Spleen (tissue), 11 donors: ENCODE measurements at regions not wholly inside any gene's neighbourhood (a gene's known extent, or its start where the extent isn't known, plus 50 kb on each side); places are given as distances from the start of the nearest gene placed in this dataset.

Experiments used
- DNase-seq: peaks from one replicate; pipeline ENCODE4 v3.0.0-alpha.2; 2020
- H3K27ac ChIP-seq, 8 donors: fragments of 200-600 bp; sonication (generic) in 7 of 8; 1 replicate in 4 of 8; 2 replicates in 4 of 8; pipeline versions ENCODE4 v1.5.0 to v1.8.0; 2016 to 2021; ENCODE audit warnings: inconsistent platforms in 4 of 8, mild to moderate bottlenecking in 4 of 8, moderate library complexity in 1 of 8
- H3K27me3 ChIP-seq, 7 donors: fragments of 200-600 bp; sonication (generic) in 6 of 7; replicated peaks in 1 of 7; 1 replicate in 4 of 7; 2 replicates in 3 of 7; pipeline versions ENCODE4 v1.5.0 to v1.8.0; 2016 to 2021; ENCODE audit warnings: inconsistent platforms in 3 of 7, mild to moderate bottlenecking in 1 of 7
- H3K36me3 ChIP-seq, 6 donors: fragments of 200-600 bp; sonication (generic) in 5 of 6; 1 replicate in 4 of 6; 2 replicates in 2 of 6; pipeline versions ENCODE4 v1.5.0 to v1.8.0; 2016 to 2021; ENCODE audit warnings: inconsistent platforms in 2 of 6
- H3K4me1 ChIP-seq, 6 donors: fragments of 200-600 bp; sonication (generic) in 5 of 6; 1 replicate in 3 of 6; 2 replicates in 3 of 6; pipeline versions ENCODE4 v1.5.0 to v1.8.0; 2016 to 2021; ENCODE audit warnings: inconsistent platforms in 3 of 6
- H3K4me3 ChIP-seq, 8 donors: fragments of 200-600 bp; sonication (generic) in 7 of 8; 1 replicate in 4 of 8; 2 replicates in 4 of 8; pipeline versions ENCODE4 v1.5.0 to v1.8.0; 2016 to 2021; ENCODE audit warnings: inconsistent platforms in 4 of 8, mild to moderate bottlenecking in 4 of 8, moderate library complexity in 2 of 8
- H3K9me3 ChIP-seq, 8 donors: fragments of 200-600 bp; sonication (generic) in 7 of 8; 1 replicate in 4 of 8; 2 replicates in 4 of 8; pipeline versions ENCODE4 v1.5.0 to v1.8.0; 2016 to 2021; ENCODE audit warnings: inconsistent platforms in 4 of 8
- CTCF ChIP-seq, 11 experiments: fragments of 200-600 bp in 7 of 11; fragments of 450-650 bp in 4 of 11; sonication (generic) in 4 of 11; IDR thresholded peaks in 8 of 11; conservative IDR thresholded peaks in 3 of 11; 1 replicate in 7 of 11; 2 replicates in 4 of 11; pipeline versions ENCODE4 v1.4.0 to v1.8.0; 2016 to 2021; ENCODE audit warnings: antibody characterized with exemption in 11 of 11, inconsistent platforms in 4 of 11, mild to moderate bottlenecking in 1 of 11
- POLR2A ChIP-seq, 3 donors: fragments of 450-650 bp; IDR thresholded peaks; one replicate each; pipeline ENCODE4 v1.5.1; 2017; ENCODE audit warnings: antibody characterized with exemption in 3 of 3, mild to moderate bottlenecking in 1 of 3
- POLR2AphosphoS5 ChIP-seq, 3 donors: sonication (generic); formaldehyde crosslinking; IDR thresholded peaks; one replicate each; pipeline ENCODE4 v1.5.1; 2017; ENCODE audit warnings: antibody characterized with exemption in 3 of 3
- WGBS, 5 donors: extraction: QIAGEN DNeasy Blood & Tissue Kit in 3 of 5; methylation state at CpG; one replicate each; pipeline versions ENCODE4 v1.1.5 to v1.1.7; 2013 to 2018; 5-methylcytosine and 5-hydroxymethylcytosine counted together
- intact Hi-C: fragments of 100-400 bp; cut with DNase I; formaldehyde crosslinking; loops from one replicate; pipeline ENCODE4 v1.15.0; 2023; ENCODE audit warnings: low total_unique reads
- donor health status: healthy with polysubstance abuse.
- donor health status: DM: no; HTN: no; CAD: no; lungs with moderate emphysema.
- donor health status: DM: no; HTN: no; CAD: no.
- donor health status: Bipolar disorder and iron deficiency.
- donor health status: healthy.
- donor health status: DM: no; HTN: no; CAD: no.
- donor health status: DM: yes; HTN: yes; CAD: no.

- intact Hi-C loops, result no loop called here
- TF ChIP-seq POLR2A (IDR thresholded peaks at IDR 0.05), result no peak
- no peak for TF ChIP-seq CTCF (IDR thresholded peaks at IDR 0.05 in 8 of 11, conservative IDR thresholded peaks at IDR 0.05 in 3 of 11)
- TF ChIP-seq POLR2AphosphoS5 (IDR thresholded peaks at IDR 0.05), result no peak
- whole genome bisulfite sequencing, 5 donors, result 83 to 95% (median 86%) methylated on average over 4 of the region's 4 CpGs
Observed at GRCh38 chr14:84533791-84534190, 996.2 kb upstream of the FLRT2 start.

GRCh38 chr14:84535484-84535883 lies 994.5 kb upstream of the FLRT2 start:
- Histone ChIP-seq H3K36me3 (no peaks in the 10 kb centered on the region), H3K27me3 (no peaks in the 10 kb centered on the region), H3K4me3 (no peak overlapping the region), H3K4me1 (no peaks in the 10 kb centered on the region), H3K9me3 (peaks cover 0 to 4% (median 0%) of the 10 kb centered on the region in 8 donors), H3K27ac (no peak overlapping the region)
- no peak for TF ChIP-seq POLR2AphosphoS5 (IDR thresholded peaks at IDR 0.05)
- no peak for TF ChIP-seq POLR2A (IDR thresholded peaks at IDR 0.05)
- TF ChIP-seq CTCF (IDR thresholded peaks at IDR 0.05 in 8 of 11, conservative IDR thresholded peaks at IDR 0.05 in 3 of 11), result no peak
- intact Hi-C loops, result no loop called here
- DNase-seq, result no peak

More at GRCh38 chr14:84533791-84534190, 996.2 kb upstream of the FLRT2 start:
- Histone ChIP-seq H3K9me3 (peaks cover 0 to 4% (median 0%) of the 10 kb centered on the region in 8 donors), H3K27ac (no peak overlapping the region), H3K36me3 (no peaks in the 10 kb centered on the region), H3K4me1 (no peaks in the 10 kb centered on the region), H3K27me3 (no peaks in the 10 kb centered on the region), H3K4me3 (no peak overlapping the region)
- no peak for DNase-seq

- no peak for DNase-seq
- intact Hi-C loops, result no loop called here
- Histone ChIP-seq H3K4me3 (no peak overlapping the region), H3K9me3 (peaks cover 0 to 4% (median 0%) of the 10 kb centered on the region in 8 donors), H3K36me3 (no peaks in the 10 kb centered on the region), H3K27ac (no peak overlapping the region), H3K4me1 (no peaks in the 10 kb centered on the region), H3K27me3 (no peaks in the 10 kb centered on the region)
- TF ChIP-seq CTCF (IDR thresholded peaks at IDR 0.05 in 8 of 11, conservative IDR thresholded peaks at IDR 0.05 in 3 of 11) (no peak), POLR2AphosphoS5 (IDR thresholded peaks at IDR 0.05) (no peak), POLR2A (IDR thresholded peaks at IDR 0.05) (no peak)
- WGBS, 5 donors, result 66 to 88% (median 72%) methylated on average over 1 of the region's 1 CpG
Observed at GRCh38 chr14:84535976-84536375, 994.0 kb upstream of the FLRT2 start.

GRCh38 chr14:84541018-84541417 lies 988.9 kb upstream of the FLRT2 start:
- peaks cover 0 to 3% (median 0%) of the 10 kb centered on the region in 8 donors for H3K9me3 ChIP-seq
- no peaks in the 10 kb centered on the region for H3K27me3 ChIP-seq
- TF ChIP-seq POLR2A (IDR thresholded peaks at IDR 0.05) (no peak), CTCF (IDR thresholded peaks at IDR 0.05 in 8 of 11, conservative IDR thresholded peaks at IDR 0.05 in 3 of 11) (no peak), POLR2AphosphoS5 (IDR thresholded peaks at IDR 0.05) (no peak)
- 36 to 47% (median 39%) methylated on average over 2 of the region's 2 CpGs for WGBS, 5 donors
- H3K4me3 ChIP-seq, result no peak overlapping the region
- H3K4me1 ChIP-seq, result no peaks in the 10 kb centered on the region
- H3K27ac ChIP-seq, result no peak overlapping the region
- no peaks in the 10 kb centered on the region for H3K36me3 ChIP-seq
- no peak for DNase-seq
- intact Hi-C loops, result no loop called here
